GM21619 (cell line): ENCODE measurements at regions not wholly inside any gene's neighbourhood (a gene's known extent, or its start where the extent isn't known, plus 50 kb on each side); places are given as distances from the start of the nearest gene placed in this dataset.

Source experiments
- ATAC-seq: cut with Tn5 transposase; IDR thresholded peaks from one replicate; pipeline ENCODE4 v1.9.1; 2021; ENCODE audit not compliant: unreplicated experiment

GRCh38 chr6:104579310-104579863, 280.3 kb downstream of the HACE1 start:
- no peak for ATAC-seq

- no peak for ATAC-seq
Observed at GRCh38 chr6:104575536-104575935, 284.2 kb downstream of the HACE1 start.

- ATAC-seq = no peak
Observed at GRCh38 chr6:104574135-104574750, 285.5 kb downstream of the HACE1 start.

DNA sequence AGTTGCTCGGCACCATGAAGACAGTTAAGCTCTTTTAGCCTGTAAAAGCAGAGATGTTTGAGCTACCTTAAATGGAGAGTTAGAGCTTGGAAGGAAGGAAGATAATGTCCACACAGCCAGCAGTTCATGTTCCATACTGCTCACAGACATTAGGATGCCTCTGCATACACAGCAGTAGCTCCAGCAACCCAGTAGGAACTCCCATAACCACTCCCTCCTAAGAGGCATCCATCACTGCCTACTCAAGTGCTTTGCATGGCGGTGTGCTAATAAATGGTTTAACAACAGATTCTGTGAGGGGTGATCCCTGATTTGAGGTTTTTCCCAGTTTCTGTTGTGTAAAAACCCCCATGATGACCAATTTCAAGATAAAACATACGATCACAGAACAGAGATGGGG, 286.4 kb downstream of the HACE1 start:
- ATAC-seq = no peak

GRCh38 chr6:104572901-104573300, 286.8 kb downstream of the HACE1 start:
- no peak for ATAC-seq

- ATAC-seq = no peak
Observed at GRCh38 chr6:104566411-104566810, 293.3 kb downstream of the HACE1 start.

DNA sequence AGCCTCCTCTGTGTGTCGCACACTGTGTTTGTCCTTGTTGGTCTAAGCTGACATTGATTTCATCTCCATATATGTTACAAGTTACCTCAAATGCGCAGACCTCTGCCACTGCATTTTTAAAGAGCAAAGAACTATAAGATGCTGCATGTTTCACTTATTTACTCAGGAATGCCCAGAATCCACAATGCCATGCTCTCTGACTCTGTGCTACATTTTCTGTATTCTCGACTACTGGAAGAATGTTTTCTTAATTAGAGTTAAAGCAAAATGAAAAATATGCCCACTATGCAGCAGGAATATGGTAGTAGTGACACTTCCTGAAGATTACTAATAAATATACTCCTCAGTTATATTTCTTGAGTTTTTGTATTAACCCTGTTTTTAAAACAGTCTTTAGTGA, 296.4 kb downstream of the HACE1 start:
- no peak for ATAC-seq

GRCh38 chr6:104559435-104560202, 300.1 kb downstream of the HACE1 start:
- no peak for ATAC-seq

GRCh38 chr6:104558746-104559145, 301.0 kb downstream of the HACE1 start:
- ATAC-seq = no peak

- ATAC-seq = no peak
Observed at GRCh38 chr6:104548297-104548696, 311.4 kb downstream of the HACE1 start.

- ATAC-seq = no peak
Observed at GRCh38 chr6:104541411-104541810, 318.3 kb downstream of the HACE1 start.

- no peak for ATAC-seq
Observed at GRCh38 chr6:104540743-104541142, 319.0 kb downstream of the HACE1 start.

DNA sequence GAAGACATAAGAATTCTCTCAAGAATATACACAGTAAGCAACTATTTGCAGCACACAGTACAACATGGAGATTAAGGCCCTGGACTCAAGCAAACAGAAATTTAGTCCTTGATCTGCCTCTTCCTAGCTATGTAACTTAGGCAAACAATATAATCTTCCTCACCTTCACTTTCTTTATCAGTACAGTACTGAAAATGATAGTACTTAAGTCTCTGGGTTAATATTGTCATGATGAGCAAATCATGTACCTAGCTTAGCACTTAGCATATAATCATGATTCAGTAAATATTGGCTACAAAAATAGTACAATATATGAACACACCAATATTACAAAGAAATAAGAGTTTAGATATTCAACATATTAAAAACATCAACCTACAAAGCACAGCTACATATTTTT, 320.5 kb downstream of the HACE1 start:
- no peak for ATAC-seq

DNA sequence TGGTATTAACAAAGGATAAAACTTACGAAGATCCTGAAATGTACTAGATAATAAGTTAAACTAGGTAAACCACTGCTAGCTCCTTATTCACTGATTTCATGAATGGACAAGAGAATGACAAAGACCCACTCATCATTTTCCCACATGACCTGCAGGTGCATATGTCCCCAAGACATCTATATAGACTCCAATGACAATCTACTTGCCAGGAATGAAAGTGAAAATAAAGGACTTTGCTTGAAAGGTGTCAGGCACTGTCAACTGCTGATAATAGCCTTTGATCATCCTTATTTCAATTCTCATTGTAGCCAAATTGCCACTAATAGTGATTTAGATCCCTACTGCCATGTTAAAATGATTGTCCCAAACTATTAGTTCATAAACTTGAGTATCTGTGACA, 321.8 kb downstream of the HACE1 start:
- no peak for ATAC-seq

GRCh38 chr6:104537180-104537579, 322.5 kb downstream of the HACE1 start:
- no peak for ATAC-seq

- ATAC-seq = no peak
Observed at GRCh38 chr6:104532462-104532861, 327.3 kb downstream of the HACE1 start.

GRCh38 chr6:104531646-104532045, 328.1 kb downstream of the HACE1 start:
- no peak for ATAC-seq

DNA sequence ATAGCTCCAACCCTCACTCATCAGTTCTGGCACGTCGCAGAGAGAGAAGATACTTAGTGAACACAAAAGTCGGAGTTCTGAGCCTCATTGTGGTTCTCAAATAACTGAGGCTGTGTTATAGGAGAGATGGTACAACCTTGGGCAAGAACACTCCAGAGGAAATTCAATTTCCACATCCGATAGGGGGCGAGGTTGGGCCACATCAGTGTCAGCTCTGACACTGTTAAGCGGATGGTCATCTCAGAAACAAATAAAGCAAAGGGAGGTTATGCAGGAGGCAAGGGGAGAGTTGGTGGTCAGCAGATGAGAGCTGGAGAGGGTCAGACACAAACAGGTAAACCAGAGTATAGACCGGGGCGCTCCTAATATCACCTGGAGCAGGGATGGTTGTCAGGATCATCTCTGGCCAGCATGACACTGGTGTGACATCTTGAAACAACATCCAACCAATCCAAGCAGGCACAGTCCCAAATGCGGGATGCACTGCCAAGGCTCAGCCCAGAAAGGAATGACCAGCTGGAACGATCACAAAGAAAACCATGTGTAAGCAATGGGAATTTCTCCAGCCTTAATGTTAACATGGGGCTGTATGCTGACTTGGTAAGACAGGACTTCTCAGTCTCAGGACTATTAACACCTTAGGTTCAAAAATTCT, 331.8 kb downstream of the HACE1 start:
- ATAC-seq = no peak

DNA sequence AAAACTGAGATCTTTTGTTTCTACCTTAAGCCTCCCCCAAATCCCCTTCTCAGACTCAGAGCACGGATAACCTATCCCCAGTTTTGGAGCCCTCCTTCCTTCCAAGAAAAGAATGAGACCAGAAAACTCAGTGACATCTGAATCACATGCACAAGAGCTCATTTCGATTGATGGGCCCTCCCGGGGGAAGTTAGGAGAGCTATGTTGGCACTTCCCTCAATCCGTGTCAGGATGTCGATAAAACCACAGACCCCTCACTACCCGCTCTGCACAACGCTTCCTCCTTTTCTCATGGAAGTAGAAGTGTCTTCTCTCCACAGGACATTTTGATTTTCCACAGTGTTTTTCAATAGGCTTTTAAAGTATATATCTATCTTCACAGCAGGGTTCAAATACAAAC, 332.4 kb downstream of the HACE1 start:
- no peak for ATAC-seq

DNA sequence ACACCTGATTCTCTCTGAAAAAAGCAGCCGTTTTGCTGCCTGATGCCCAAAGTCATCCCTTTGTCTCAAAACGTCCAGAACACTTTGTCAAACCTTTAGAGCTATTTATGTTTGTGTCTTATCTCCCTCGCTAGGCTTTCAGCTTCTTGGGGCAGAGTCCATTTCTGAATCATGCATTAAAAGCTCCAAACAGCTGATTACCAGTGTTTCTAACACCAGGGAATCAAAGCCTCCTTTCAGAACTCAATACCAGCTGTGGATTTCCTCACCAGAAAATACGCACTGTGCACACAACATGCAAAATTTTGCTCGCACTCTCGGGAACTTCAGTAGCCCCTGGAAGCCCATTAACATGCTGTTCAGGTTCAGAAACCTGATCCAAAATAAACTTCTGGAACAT, 333.3 kb downstream of the HACE1 start:
- no peak for ATAC-seq

- ATAC-seq = peak; percentile 98
Observed at GRCh38 chr6:104525677-104526322, 333.9 kb downstream of the HACE1 start.
